CD14-positive monocyte (primary cell): ENCODE measurements at regions not wholly inside any gene's neighbourhood (a gene's known extent, or its start where the extent isn't known, plus 50 kb on each side); places are given as distances from the start of the nearest gene placed in this dataset.

Experiments used
- DNase-seq, 3 donors: peaks; one replicate each; pipeline ENCODE4 v3.0.0-alpha.2; 2011 to 2022
- H2AFZ ChIP-seq: 2 replicates; pipeline ENCODE4 v1.6.0; 2012; ENCODE audit warnings: mild to moderate bottlenecking, low read depth, low read length, inconsistent platforms; ENCODE audit not compliant: insufficient read depth, poor library complexity, severe bottlenecking
- H3K27ac ChIP-seq, 2 donors: 1 replicate in 1 of 2; 2 replicates in 1 of 2; pipeline ENCODE4 v1.5.1; 2012 to 2013; ENCODE audit warnings: low read length in 2 of 2, control low read depth in 1 of 2, inconsistent platforms in 1 of 2, low read depth in 1 of 2, mild to moderate bottlenecking in 1 of 2
- H3K27me3 ChIP-seq, 2 donors: one replicate each; pipeline versions ENCODE4 v1.6.0 to v1.6.1; 2011 to 2013; ENCODE audit warnings: low read length in 2 of 2; ENCODE audit not compliant: control insufficient read depth in 2 of 2, insufficient read depth in 2 of 2
- H3K36me3 ChIP-seq, 2 donors: replicated peaks in 1 of 2; 1 replicate in 1 of 2; 2 replicates in 1 of 2; pipeline versions ENCODE4 v1.5.1 to v1.6.1; 2012 to 2013; ENCODE audit warnings: low read length in 2 of 2, control low read depth in 1 of 2, inconsistent platforms in 1 of 2, mild to moderate bottlenecking in 1 of 2; ENCODE audit not compliant: insufficient read depth in 2 of 2, control insufficient read depth in 1 of 2
- H3K4me1 ChIP-seq, 2 donors: 1 replicate in 1 of 2; 2 replicates in 1 of 2; pipeline versions ENCODE4 v1.5.1 to v1.6.1; 2012 to 2013; ENCODE audit warnings: low read length in 2 of 2, control low read depth in 1 of 2, inconsistent platforms in 1 of 2, mild to moderate bottlenecking in 1 of 2, moderate library complexity in 1 of 2; ENCODE audit not compliant: insufficient read depth in 2 of 2, control insufficient read depth in 1 of 2
- H3K4me2 ChIP-seq: replicated peaks from 2 replicates; pipeline ENCODE3; 2012; ENCODE audit warnings: low read length, moderate library complexity, mild to moderate bottlenecking; ENCODE audit not compliant: poor library complexity, severe bottlenecking; ENCODE audit errors: extremely low read depth
- H3K4me3 ChIP-seq, 3 experiments: fragments of 200-600 bp in 1 of 3; sonication (generic) in 1 of 3; replicated peaks in 1 of 3; 1 replicate in 2 of 3; 2 replicates in 1 of 3; pipeline ENCODE4 v1.5.1; 2011 to 2013; ENCODE audit warnings: low read length in 3 of 3, mild to moderate bottlenecking in 3 of 3, control low read depth in 2 of 3, low read depth in 2 of 3, inconsistent platforms in 1 of 3, moderate library complexity in 1 of 3
- H3K79me2 ChIP-seq: 2 replicates; pipeline ENCODE4 v1.6.0; 2012; ENCODE audit warnings: mild to moderate bottlenecking, control low read depth, inconsistent platforms, low read length, moderate library complexity; ENCODE audit not compliant: insufficient read depth
- H3K9ac ChIP-seq: 2 replicates; pipeline ENCODE4 v1.6.0; 2017; ENCODE audit warnings: low read length, mild to moderate bottlenecking; ENCODE audit not compliant: insufficient read depth, poor library complexity, severe bottlenecking
- H3K9me3 ChIP-seq, 2 donors: replicated peaks in 1 of 2; 1 replicate in 1 of 2; 2 replicates in 1 of 2; pipeline versions ENCODE4 v1.5.1 to v1.6.1; 2012 to 2013; ENCODE audit warnings: low read length in 2 of 2, control low read depth in 1 of 2; ENCODE audit not compliant: control insufficient read depth in 1 of 2, insufficient read depth in 1 of 2
- H4K20me1 ChIP-seq: 2 replicates; pipeline ENCODE4 v1.6.0; 2012; ENCODE audit warnings: mild to moderate bottlenecking, low read length, control low read depth, moderate library complexity; ENCODE audit not compliant: insufficient read depth
- H3K27ac Mint-ChIP-seq, 7 donors: one replicate each; pipeline ENCODE4 v1.8.0; 2020; ENCODE audit warnings: mild to moderate bottlenecking in 7 of 7, mixed read lengths in 7 of 7, moderate library complexity in 6 of 7, inconsistent platforms in 2 of 7
- H3K27me3 Mint-ChIP-seq, 3 donors: one replicate each; pipeline ENCODE4 v1.8.0; 2021 to 2022; ENCODE audit warnings: low read depth in 3 of 3, mild to moderate bottlenecking in 3 of 3, mixed read lengths in 3 of 3, moderate library complexity in 3 of 3, inconsistent platforms in 1 of 3
- H3K36me3 Mint-ChIP-seq, 2 donors: one replicate each; pipeline ENCODE4 v1.8.0; 2020; ENCODE audit warnings: mixed read lengths in 2 of 2, inconsistent platforms in 1 of 2, mild to moderate bottlenecking in 1 of 2
- H3K4me1 Mint-ChIP-seq: one replicate; pipeline ENCODE4 v1.8.0; 2020; ENCODE audit warnings: mild to moderate bottlenecking, mixed read lengths
- H3K4me3 Mint-ChIP-seq, 2 donors: one replicate each; pipeline ENCODE4 v1.8.0; 2020; ENCODE audit warnings: mild to moderate bottlenecking in 2 of 2, mixed read lengths in 2 of 2, moderate library complexity in 1 of 2
- H3K9me3 Mint-ChIP-seq, 7 donors: one replicate each; pipeline ENCODE4 v1.8.0; 2020 to 2022; ENCODE audit warnings: mixed read lengths in 7 of 7, mild to moderate bottlenecking in 6 of 7, moderate library complexity in 6 of 7, inconsistent platforms in 2 of 7
- CTCF ChIP-seq: fragments of 200-600 bp; IDR thresholded peaks from one replicate; pipeline ENCODE4 v1.8.0; 2022; ENCODE audit warnings: antibody characterized with exemption, mild to moderate bottlenecking
- WGBS: methylation state at CpG from one replicate; pipeline ENCODE4 v1.1.5; 2013; ENCODE audit warnings: missing lambda C conversion rate; ENCODE audit not compliant: insufficient coverage; 5-methylcytosine and 5-hydroxymethylcytosine counted together
- intact Hi-C, 2 donors: fragments of 100-400 bp; cut with micrococcal nuclease; formaldehyde crosslinking; loops; one replicate each; pipeline versions ENCODE4 v1.15.0 to v1.15.1; 2023

DNA sequence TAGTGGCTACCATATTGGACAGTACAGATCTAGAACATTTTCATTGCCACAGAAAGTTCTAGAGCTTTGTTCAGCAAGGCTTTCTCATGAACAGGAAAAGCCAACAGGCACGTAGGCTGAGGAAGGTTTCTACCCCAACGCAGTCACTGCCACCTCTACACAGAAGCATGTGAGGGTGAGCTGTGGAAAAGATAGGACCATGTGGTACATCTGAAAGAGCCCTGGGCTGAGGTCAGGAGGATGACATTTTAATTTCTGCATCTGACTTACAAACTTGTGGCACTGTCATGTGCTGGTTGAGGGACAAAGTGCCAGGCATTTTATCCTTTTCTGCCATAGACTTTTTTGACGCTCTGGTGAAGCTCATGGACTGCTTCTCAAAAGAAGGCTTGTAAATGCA is 454.2 kb downstream of the BCOR start:
- no peak overlapping the region for H2AFZ ChIP-seq
- H3K9me3 Mint-ChIP-seq, result peaks cover 0 to 16% (median 2%) of the 10 kb centered on the region in 7 donors
- no peak for TF ChIP-seq CTCF
- H3K27ac Mint-ChIP-seq, result no peak overlapping the region
- no peaks in the 10 kb centered on the region for H3K79me2 ChIP-seq
- no peaks in the 10 kb centered on the region for H3K4me1 ChIP-seq
- H3K4me1 Mint-ChIP-seq, result peaks cover 2% of the 10 kb centered on the region
- H3K36me3 ChIP-seq, result no peaks in the 10 kb centered on the region
- no peaks in the 10 kb centered on the region for H4K20me1 ChIP-seq
- no peak overlapping the region for H3K27ac ChIP-seq
- intact Hi-C loops, result no loop called here
- no peak overlapping the region for H3K4me3 ChIP-seq
- no peak overlapping the region for H3K9ac ChIP-seq
- DNase-seq, result no peak
- H3K27me3 Mint-ChIP-seq, result peaks cover 5 to 7% (median 6%) of the 10 kb centered on the region in 3 donors
- no peak overlapping the region for H3K4me2 ChIP-seq
- H3K27me3 ChIP-seq, result no peaks in the 10 kb centered on the region
- H3K4me3 Mint-ChIP-seq, result no peak overlapping the region
- no peaks in the 10 kb centered on the region for H3K9me3 ChIP-seq
- WGBS, result no CpG with 5 or more reads among the region's 3 CpGs
- H3K36me3 Mint-ChIP-seq, result no peaks in the 10 kb centered on the region

DNA sequence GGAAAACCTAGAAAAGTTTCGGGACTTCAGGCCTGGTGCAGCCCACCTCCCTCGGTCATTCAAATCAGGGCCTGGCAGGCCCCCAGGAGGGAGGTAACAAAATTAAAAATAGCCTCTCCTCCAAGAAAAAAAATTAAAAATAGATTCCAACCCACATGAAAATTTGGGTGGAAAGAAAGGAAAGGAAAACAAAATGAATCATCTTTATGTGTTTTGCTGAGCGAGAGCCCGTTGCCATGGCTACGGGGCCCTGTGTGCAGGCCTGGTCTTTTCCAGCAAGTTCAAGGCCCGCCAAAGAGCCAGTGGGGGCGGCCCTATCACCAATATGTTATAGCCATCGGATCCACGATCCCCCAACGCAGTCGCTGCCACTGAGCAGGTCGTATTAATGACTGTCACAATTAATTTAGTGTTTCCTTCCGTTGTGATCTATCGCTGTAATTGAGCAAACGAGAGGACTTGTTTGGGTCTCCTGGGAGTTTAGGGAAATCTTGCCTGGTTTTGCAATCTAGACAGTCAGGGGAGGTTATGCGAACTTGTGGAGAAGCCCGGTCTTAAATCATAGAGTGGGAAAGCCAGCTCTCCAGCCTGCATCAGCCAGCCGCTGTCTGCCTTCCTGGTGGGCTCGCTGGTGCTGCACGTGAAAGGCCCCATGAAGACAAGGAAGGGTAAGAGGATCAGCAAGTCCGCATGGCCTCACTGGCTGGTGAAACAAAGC is 452.4 kb downstream of the BCOR start:
- 76% methylated on average over 5 of the region's 21 CpGs for WGBS
- no peak for TF ChIP-seq CTCF
- H3K9me3 Mint-ChIP-seq, result peaks cover 0 to 17% (median 2%) of the 10 kb centered on the region in 7 donors
- no peak for DNase-seq
- Histone ChIP-seq H3K4me1 (no peaks in the 10 kb centered on the region), H3K79me2 (no peaks in the 10 kb centered on the region), H2AFZ (no peak overlapping the region), H3K9ac (no peak overlapping the region), H3K9me3 (no peaks in the 10 kb centered on the region), H3K4me2 (no peak overlapping the region), H3K27ac (no peak overlapping the region), H3K4me3 (no peak overlapping the region), H3K36me3 (no peaks in the 10 kb centered on the region), H4K20me1 (no peaks in the 10 kb centered on the region), H3K27me3 (no peaks in the 10 kb centered on the region)
- H3K27ac Mint-ChIP-seq, result no peak overlapping the region
- no peaks in the 10 kb centered on the region for H3K36me3 Mint-ChIP-seq
- intact Hi-C loops, result no loop called here
- peaks cover 5 to 9% (median 5%) of the 10 kb centered on the region in 3 donors for H3K27me3 Mint-ChIP-seq
- peaks cover 2% of the 10 kb centered on the region for H3K4me1 Mint-ChIP-seq
- H3K4me3 Mint-ChIP-seq, result no peak overlapping the region
